Cardiac septum (tissue), 1 donor: ENCODE measurements at regions not wholly inside any gene's neighbourhood (a gene's known extent, or its start where the extent isn't known, plus 50 kb on each side); places are given as distances from the start of the nearest gene placed in this dataset.

ENCODE experiments used
- DNase-seq: peaks from one replicate; pipeline ENCODE4 v3.0.0-alpha.2; 2020; ENCODE audit warnings: low spot score
- intact Hi-C: fragments of 100-400 bp; cut with DNase I; formaldehyde crosslinking; loops from one replicate; pipeline ENCODE4 v1.14.0; 2022
- donor health status: DM: no; HTN: no; CAD: no.

DNA sequence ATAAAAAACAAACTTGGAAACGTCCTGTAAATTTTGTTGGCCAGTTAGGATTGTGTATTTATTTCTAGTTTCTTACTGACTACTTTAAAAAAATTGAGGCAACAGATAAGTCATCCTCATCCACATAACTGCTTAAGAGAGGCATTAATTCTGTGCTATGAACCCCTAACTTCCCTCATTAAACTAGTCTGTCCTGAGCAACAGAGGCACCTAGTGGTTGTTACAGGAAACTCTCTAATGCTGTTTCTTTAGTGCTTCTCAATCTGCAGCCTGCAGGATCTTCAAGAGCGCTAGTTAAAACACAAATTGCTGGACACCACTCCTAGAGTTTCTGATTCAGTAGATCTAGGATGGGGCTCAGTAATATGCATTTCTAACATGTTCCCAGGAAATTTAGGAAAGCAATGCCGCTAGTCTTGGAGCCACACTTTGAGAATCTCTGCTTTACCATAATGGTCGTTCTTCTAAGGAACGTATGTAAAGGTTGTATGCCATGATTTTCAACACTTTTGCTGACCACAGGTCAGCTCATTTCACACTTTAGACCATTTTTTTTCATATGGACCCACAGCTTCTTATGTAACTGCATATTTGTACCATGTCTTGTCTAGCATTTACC is 410.1 kb upstream of the SMARCA2 start:
- intact Hi-C loops: no loop called here
- no peak for DNase-seq

- no peak for DNase-seq
- intact Hi-C loops: no loop called here
Observed at GRCh38 chr9:1606253-1606652, 408.9 kb upstream of the SMARCA2 start.

DNA sequence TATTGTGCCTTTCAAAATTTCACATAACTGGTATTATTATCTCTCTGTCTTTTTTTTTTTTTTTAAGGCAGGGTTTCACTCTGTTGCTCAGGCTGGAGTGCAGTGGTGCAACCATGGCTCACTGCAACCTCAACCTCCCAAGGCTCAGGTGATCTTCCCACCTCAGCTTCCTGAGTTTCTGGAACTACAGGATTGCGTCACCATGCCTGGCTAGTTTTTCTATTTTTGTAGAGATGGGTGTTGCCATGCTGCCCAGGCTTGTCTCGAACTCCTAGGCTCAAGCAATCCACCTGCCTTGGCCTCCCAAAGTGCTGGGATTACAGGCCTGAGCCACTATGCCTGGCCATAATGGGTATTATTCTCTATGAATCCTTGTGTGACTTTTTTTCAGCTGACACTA is 402.3 kb upstream of the SMARCA2 start:
- intact Hi-C loops: no loop called here

DNA sequence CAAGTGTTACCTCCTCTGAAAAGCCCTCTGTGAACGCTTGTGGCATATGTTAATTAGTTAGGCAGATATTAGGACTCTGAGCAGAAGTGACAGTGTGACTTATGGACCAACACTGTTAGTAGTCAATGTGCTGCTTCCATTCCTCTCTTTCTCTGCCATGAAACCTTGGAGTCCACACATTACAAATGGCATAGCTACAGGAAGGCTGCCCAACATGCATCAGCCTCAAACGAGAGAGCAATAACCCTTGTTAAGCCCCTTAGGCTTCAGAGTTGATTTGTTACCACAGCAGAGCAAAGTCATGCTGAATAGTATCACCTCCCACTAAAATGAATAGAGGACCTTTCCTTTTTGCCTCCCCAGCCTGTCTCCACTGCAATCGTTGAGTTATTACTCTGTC is 397.7 kb upstream of the SMARCA2 start:
- intact Hi-C loops: no loop called here

More for the DNA sequence above, 402.3 kb upstream of the SMARCA2 start:
- DNase-seq: no peak

GRCh38 chr9:1619915-1620710 is 395.0 kb upstream of the SMARCA2 start:
- DNase-seq: no peak
- intact Hi-C loops: no loop called here

More for the DNA sequence above, 397.7 kb upstream of the SMARCA2 start:
- no peak for DNase-seq

DNA sequence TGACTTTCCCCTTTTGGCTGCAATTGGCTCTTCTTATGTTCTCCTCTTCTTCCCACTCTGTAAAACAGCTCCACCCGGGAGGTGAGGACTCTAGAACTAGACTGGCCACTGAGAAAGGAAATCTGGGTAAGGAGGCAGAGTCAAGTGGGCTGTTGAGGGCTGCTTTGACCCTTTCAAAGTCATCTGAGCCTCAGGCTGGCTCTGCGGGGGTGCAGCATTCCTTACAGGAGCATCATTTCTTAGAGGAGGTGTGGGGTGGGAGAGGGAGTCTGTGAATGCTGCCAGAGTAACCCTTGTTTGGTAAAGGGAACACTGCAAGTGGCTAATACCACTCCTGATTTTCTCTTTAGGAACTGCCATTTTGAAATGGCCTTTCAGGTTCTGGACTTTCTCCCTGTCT is 377.7 kb upstream of the SMARCA2 start:
- DNase-seq: no peak
- intact Hi-C loops: no loop called here

- DNase-seq: no peak
- intact Hi-C loops: no loop called here
Observed at GRCh38 chr9:1639166-1639565, 376.0 kb upstream of the SMARCA2 start.

- no peak for DNase-seq
- intact Hi-C loops: no loop called here
Observed at GRCh38 chr9:1647776-1648175, 367.4 kb upstream of the SMARCA2 start.

- intact Hi-C loops: no loop called here
- no peak for DNase-seq
Observed at GRCh38 chr9:1653282-1653681, 361.9 kb upstream of the SMARCA2 start.

DNA sequence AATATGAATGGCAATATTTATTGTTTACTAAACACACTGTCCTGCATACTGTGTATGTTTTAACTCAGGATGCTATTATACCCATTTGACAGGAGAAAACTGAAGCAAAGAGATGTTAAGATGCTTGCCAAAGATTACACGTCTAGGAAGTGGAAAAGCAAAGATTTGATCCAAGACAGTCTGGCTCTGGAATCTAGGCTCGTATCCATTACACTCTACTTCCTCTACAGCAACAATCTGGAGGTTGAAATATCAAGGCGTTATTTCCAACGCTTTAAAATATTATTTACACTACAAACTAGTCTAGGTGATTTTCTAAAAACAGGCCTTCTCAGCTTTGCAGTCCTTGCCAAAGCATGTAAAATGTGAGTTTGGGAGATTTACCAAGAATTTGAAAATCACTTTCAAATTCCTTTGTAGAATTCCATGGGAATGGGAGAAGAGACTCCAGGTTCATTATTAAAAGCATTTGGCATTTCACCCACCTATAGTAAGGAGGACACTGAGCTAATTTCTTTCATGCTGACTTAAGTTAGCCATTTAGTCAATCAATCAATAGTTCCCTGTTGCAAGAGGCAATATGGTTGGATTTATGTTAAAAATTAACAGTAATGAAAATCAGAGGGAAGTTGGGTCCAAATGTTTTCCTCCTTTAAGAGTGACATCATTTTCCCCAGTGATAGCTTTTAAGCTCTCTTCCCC is 356.3 kb upstream of the SMARCA2 start:
- no peak for DNase-seq
- intact Hi-C loops: no loop called here

- intact Hi-C loops: no loop called here
- no peak for DNase-seq
Observed at GRCh38 chr9:1659363-1659690, 355.8 kb upstream of the SMARCA2 start.

GRCh38 chr9:1668441-1668840 is 346.7 kb upstream of the SMARCA2 start:
- no peak for DNase-seq

GRCh38 chr9:1673300-1673699 is 341.8 kb upstream of the SMARCA2 start:
- intact Hi-C loops: no loop called here
- DNase-seq: no peak

More at GRCh38 chr9:1668441-1668840, 346.7 kb upstream of the SMARCA2 start:
- intact Hi-C loops: no loop called here

- DNase-seq: no peak
- intact Hi-C loops: no loop called here
Observed at GRCh38 chr9:1676771-1677170, 338.4 kb upstream of the SMARCA2 start.

GRCh38 chr9:1683951-1684350 is 331.2 kb upstream of the SMARCA2 start:
- intact Hi-C loops: loop anchor here (10.0 kb wide), 1 partner anchor 61 kb away; no protein-coding TSS in a partner anchor
- no peak for DNase-seq

GRCh38 chr9:1698991-1699390 is 316.2 kb upstream of the SMARCA2 start:
- intact Hi-C loops: no loop called here
- no peak for DNase-seq

GRCh38 chr9:1701113-1701512 is 314.0 kb upstream of the SMARCA2 start:
- intact Hi-C loops: no loop called here
- DNase-seq: no peak

DNA sequence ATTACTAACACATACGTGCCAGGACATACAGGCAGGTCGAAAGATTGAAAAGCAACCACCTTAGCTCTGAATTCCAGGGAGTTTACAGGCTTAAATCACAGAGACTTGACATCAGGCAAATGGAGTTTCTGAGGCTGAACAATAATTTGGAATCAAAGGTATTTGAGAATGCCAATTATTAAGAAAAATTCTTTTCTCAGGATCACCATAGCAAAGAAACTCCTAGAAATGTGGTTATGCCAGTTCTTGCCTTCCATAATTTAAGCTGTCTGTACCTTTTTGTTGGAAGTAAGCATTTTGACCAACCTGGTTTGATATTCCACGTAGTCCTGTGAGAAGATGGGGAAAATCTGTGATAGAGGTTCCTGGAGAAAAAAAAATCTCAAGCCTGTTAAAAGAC is 312.4 kb upstream of the SMARCA2 start:
- no peak for DNase-seq
- intact Hi-C loops: no loop called here

DNA sequence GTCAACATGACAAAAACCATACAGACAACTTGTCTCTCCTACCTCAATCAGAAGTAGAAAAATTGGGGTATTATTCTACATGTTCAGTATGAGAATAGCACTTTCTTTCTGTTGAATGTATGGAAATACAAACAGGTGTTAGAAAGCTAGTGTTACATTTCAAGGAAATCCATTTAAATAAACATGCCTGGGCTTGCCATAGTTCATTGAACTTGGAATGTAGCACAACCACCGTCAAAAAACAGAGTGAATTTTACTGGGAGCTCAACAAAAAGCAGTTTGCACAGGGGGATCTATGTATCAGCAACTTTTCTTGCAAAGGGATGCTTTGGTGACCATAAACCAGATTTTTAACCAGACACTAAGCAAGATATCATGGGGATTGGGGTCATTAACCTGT is 307.9 kb upstream of the SMARCA2 start:
- no peak for DNase-seq
- intact Hi-C loops: no loop called here

GRCh38 chr9:1708219-1708618 is 306.9 kb upstream of the SMARCA2 start:
- no peak for DNase-seq

DNA sequence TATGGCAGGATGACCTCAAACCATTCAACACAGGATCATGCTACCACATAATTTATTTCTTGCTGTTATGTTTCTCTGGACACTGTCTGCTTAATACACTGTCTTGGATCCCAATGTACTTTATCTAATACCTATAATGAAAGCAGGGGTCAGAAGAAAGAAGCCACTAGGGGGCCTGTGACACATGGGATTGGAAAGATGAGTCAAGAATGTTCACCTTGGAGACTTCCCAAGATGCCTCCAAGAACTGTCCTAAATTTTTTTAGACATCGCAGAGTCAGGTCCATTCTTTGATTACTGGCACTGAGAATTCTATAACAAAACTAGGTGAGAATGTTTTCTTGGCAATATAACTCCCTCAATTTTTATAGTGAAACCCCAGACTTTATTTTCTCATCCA is 305.8 kb upstream of the SMARCA2 start:
- intact Hi-C loops: no loop called here
- no peak for DNase-seq

More at GRCh38 chr9:1708219-1708618, 306.9 kb upstream of the SMARCA2 start:
- intact Hi-C loops: no loop called here
